ENCODE measurements at regions not wholly inside any gene's neighbourhood (a gene's known extent, or its start where the extent isn't known, plus 50 kb on each side); places are given as distances from the start of the nearest gene placed in this dataset.

GRCh38 chr5:89733772-89734171 lies 675.8 kb downstream of the CETN3 start:
- no peak for TF ChIP-seq CTCF (IDR thresholded peaks at IDR 0.05)
- no peak for TF ChIP-seq POLR2A (IDR thresholded peaks at IDR 0.05)
